HG03095 (cell line): ENCODE measurements at regions not wholly inside any gene's neighbourhood (a gene's known extent, or its start where the extent isn't known, plus 50 kb on each side); places are given as distances from the start of the nearest gene placed in this dataset.

ENCODE experiments used
- ATAC-seq: cut with Tn5 transposase; IDR thresholded peaks from one replicate; pipeline ENCODE4 v1.9.1; 2021; ENCODE audit warnings: moderate library complexity; ENCODE audit not compliant: unreplicated experiment

DNA sequence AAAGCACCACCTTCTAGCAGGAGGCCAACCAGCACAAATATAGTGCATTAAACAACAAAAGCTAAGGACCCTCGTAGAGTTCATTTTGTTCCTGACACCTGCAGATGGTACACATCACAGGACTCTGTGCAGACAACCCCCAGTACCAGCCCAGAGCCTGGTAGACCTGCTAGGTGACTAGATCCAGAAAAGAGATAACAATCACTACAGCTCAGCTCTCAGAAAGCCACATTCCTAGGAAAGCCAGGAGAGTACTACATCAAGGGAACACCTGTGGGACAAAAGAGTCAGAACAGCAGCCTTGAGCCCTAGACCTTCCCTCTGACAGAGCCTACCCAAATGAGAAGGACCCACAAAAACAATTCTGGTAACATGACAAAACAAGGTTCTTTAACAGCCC is 344.7 kb upstream of the PTBP2 start:
- ATAC-seq: no peak

DNA sequence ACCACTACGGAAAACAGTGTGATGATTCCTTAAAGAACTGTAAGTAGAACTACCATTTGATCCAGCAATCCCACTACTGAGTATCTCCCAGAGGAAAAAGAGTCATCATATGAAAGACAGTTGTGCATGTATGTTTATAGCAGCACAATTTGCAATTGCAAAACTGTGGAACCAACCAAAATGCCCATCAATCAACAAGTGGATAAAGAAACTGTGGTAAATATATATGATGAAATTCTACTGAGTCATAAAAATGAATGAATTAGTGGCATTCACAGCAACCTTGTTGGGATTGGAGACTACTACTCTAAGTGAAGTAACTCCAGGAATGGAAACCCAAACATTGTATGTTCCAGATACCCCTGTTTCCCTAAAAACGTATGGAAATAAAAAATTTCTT is 337.0 kb upstream of the PTBP2 start:
- no peak for ATAC-seq

DNA sequence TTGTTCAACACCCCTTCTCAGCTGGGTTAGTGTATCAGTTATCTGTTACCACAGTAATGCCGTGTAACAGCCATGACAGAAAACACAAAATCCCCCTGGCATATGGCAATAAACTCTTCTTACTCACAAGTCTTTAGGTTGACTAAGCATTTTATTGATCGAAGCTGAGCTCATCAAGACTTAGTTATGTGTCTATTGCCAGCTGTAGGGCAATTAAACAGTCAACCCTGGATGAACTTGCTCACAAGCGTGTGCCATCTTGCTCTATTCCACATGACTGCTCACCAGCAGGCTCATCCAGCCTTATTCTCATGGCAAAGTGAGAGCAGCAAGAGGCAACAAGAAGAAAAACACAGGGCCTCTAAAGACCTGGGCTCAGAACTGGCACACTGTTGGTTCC is 333.8 kb upstream of the PTBP2 start:
- ATAC-seq: no peak

DNA sequence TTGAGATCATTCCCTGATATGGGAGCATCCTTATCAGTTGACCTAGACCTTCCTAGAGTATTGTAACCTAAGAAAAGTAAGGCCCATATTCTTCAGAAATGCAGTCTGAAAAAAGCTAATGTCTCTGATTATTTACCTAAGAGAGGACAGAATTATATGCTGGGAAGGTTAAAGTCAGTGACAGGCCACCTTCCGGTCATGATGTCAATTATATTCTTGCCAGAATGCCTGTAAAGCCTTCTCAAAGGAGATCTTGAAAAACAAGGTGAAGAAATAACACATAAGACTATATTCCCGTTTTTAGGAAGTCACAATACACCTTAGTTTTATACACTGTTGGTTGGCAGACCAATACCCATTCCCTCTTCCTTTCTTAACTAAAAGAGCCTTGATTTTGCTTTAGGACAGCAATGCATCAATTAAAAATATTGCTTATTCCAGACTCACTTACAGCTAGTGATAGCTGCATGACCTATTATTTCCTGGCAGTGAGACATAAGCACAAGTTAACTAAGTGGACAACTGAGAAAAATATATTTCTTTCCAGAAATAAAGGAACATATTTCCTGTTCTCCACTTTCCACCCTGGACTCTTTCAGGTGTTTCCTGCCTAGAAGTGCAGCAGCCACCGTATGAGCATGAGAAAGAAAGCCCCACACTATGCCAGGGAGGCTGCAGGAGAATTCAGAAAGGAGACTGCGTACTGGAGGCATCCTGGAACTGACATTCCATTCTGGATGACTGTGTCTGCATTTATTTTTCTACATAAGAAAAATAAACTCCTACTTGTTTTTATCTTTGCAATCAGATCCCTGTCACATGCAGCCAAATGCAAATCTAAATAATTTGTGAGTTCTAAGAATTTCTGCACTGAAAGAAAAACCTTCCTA is 332.9 kb upstream of the PTBP2 start:
- ATAC-seq: no peak

GRCh38 chr1:96400089-96400488 is 321.5 kb upstream of the PTBP2 start:
- ATAC-seq: no peak

DNA sequence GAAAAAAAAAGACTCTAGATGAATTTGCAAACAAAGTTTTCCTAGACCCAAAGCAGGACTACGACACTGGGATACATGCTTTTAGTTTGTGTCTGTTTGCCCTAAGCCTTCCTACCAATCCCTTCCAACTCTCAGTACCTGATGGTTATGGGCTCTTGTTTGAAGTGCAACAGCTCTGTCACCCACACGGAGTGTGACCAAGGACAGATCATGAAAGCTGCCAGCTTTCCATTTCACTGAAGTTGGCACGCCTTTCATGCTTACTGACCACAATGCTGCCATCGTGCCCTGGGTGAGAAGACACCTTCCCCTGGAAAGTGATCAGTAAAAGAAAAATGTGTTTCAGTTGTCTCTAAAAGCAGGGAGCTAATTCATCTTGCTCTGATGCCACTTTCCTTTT is 312.5 kb upstream of the PTBP2 start:
- no peak for ATAC-seq

- no peak for ATAC-seq
Observed at GRCh38 chr1:96409689-96410088, 311.9 kb upstream of the PTBP2 start.

DNA sequence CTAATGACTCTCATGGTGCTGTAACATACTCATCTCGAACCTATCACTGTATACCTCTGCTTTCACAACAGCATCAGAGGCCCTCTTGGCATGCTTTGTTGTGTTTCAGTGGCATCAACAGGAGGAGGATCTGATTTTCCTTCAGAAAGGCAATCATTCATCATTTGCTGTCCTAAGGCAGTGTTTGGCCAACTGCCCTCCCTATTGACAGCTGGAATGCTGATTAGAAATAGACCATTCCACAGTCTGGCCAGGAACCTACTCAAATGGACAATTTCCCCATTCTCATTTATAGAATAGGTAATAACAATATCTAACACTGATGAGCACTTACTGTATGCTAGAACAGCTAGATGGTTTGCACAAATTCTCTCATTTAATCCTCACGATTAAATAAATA is 310.6 kb upstream of the PTBP2 start:
- ATAC-seq: no peak

- ATAC-seq: no peak
Observed at GRCh38 chr1:96414598-96414997, 307.0 kb upstream of the PTBP2 start.

DNA sequence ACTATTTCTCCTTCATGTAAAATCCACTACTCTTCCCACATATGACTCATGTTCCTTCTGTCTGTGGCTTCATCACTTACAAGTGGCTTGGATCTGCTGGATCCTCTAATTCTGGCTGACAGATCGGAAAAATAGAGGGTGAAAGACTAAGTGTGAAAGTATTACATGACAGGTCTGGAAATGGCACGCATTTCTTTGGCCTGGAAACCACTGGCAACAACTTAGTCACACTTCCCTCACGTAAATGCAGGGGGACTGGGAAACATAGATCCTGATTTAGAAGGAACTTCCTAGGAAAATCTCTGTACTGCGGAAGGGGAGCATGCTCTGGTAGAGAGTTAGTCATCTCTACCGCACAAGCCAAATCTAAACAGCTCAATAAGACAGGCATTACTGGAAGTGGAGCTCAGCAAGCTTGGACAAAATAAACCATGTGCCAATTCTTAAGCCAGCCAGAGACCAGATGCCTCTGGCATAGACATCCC is 305.4 kb upstream of the PTBP2 start:
- ATAC-seq: no peak

DNA sequence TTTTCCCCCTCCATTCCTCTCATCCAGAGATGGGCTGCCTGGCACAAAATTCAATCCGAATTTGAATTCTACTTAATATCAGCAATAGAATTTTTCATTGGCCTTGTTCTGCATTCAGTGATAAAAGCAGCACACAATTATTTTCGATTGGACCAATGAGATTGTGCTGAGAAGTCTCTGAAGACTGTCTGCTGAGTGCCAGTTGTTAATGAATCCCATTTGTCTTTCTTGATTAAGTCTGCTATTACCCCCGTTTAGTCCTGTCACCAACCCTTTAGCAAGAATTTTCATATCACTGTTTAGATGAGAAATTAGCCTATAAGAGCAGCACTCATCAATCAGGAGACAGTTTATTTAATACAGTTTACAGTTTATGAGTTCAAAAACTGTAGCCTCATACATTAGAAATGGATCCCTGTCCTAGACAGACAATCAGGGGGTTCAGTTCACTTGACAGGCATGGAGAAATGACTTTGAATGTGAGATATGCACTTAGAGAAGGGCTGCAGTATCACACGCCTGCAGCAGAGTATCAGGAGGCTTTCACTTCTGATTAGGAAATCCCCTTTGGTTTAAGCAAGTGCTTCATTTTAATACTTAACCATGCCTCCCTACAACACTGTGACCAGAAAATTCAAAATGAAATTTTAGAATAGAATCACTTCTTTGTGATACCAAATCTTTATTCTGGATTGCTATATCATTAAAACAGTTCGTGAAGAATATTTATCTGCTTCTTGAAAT is 304.7 kb upstream of the PTBP2 start:
- ATAC-seq: peak; percentile 97

DNA sequence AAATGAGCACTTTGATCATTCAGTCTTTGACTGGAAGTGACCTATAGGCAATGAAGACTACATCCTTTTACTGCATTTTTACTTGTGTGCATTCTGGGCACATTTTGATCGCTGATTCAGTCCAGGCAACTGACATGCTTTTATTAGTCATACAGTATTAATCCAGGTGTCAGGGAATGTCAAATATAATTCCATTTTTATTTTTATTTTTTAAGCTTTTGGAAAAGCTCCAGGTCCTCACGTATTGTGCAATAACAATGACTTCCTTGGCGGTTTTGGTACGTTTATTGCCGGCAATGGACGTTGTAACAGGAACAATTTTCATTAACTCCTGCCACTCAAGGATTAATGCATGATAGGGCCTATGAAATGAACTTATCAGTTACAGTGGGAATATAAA is 302.6 kb upstream of the PTBP2 start:
- no peak for ATAC-seq

GRCh38 chr1:96424877-96425276 is 296.7 kb upstream of the PTBP2 start:
- ATAC-seq: no peak

- no peak for ATAC-seq
Observed at GRCh38 chr1:96425382-96426129, 296.0 kb upstream of the PTBP2 start.

DNA sequence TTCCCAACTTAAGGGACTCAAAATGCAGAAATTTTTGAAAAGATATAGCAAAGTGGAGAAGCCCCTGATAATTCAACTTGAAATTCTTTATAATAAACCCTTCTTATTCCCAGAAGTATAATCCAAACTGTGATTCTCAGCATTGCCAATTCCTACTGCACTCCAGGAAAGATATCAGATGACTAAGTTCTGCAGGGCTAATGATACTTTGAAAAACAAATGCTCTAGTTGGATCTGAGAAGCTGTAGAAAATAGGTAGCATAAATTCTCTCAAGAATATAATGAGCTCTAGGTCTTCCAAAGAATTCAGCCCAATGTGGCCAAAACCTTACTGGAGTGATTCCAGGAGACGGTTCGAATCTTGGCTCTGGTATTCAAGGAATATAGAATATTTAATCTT is 294.0 kb upstream of the PTBP2 start:
- no peak for ATAC-seq

DNA sequence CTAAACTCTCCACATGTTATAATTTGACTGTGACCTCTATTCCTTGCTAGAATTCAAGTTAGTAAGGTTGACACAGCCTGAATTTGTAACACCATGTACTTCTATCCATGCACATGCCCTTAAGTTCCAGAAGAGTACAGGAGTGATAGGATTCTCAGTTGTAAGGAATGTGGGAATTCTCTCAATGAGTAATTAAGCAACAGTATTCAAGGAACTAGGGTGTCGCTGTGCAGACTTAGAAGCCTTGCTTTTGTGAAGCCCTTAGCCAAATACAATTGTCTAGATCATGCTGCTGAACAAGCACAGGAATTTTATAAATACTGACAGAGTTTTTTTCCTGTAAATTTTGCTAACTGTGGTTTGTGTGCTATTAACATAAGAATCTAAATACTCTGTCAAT is 276.3 kb upstream of the PTBP2 start:
- ATAC-seq: no peak

GRCh38 chr1:96464066-96464465 is 257.5 kb upstream of the PTBP2 start:
- no peak for ATAC-seq

- no peak for ATAC-seq
Observed at GRCh38 chr1:96464522-96464921, 257.1 kb upstream of the PTBP2 start.

GRCh38 chr1:96464991-96465390 is 256.6 kb upstream of the PTBP2 start:
- ATAC-seq: no peak

GRCh38 chr1:96465441-96465840 is 256.1 kb upstream of the PTBP2 start:
- ATAC-seq: no peak

DNA sequence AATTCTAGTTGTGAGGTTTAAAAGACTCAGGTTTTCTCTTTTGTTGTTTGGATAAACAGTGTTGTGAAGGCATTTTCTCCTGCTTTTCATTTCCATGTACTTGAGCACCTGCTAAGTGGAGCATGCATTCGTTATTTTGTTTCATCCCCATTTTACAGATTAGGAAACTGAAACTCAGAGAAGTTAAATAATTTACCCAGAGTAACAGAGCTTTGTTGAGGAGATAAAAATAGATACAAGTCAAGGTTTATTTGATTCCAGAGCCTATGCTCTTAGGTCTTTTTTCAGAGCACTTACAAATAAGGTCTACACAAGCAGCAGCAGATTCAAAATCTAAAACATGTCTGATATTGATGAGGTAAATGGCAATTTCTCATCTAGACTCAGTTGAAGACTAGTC is 254.7 kb upstream of the PTBP2 start:
- no peak for ATAC-seq
